SU-DHL-6 (cell line): ENCODE measurements at regions not wholly inside any gene's neighbourhood (a gene's known extent, or its start where the extent isn't known, plus 50 kb on each side); places are given as distances from the start of the nearest gene placed in this dataset.
A peak's percentile ranks its signal among the peaks of the same experiment; 100 is the strongest.

Experiments
- H2AFZ ChIP-seq: fragments of 200-600 bp; sonication (generic); 2 replicates; pipeline ENCODE4 v1.6.1; 2014; ENCODE audit warnings: low read depth, mild to moderate bottlenecking, moderate library complexity, mixed read lengths, antibody characterized with exemption, low read length; ENCODE audit not compliant: severe bottlenecking
- H3F3A ChIP-seq: fragments of 200-600 bp; shearing (Covaris generic); 2 replicates; pipeline ENCODE4 v1.6.0; 2016; ENCODE audit warnings: antibody characterized with exemption, mild to moderate bottlenecking; ENCODE audit not compliant: insufficient read depth
- H3K27ac ChIP-seq: fragments of 200-600 bp; sonication (generic); 2 replicates; pipeline ENCODE4 v1.5.1; 2016; ENCODE audit warnings: low read depth, mild to moderate bottlenecking, low read length, moderate library complexity, mixed read lengths
- H3K27me3 ChIP-seq: fragments of 200-600 bp; sonication (generic), shearing (Covaris generic); 2 replicates; pipeline ENCODE4 v1.6.0; 2014; ENCODE audit warnings: mild to moderate bottlenecking, low read length
- H3K36me3 ChIP-seq: fragments of 200-600 bp; sonication (generic); 2 replicates; pipeline ENCODE4 v1.6.1; 2014; ENCODE audit warnings: mild to moderate bottlenecking, low read length, mixed read lengths
- H3K4me2 ChIP-seq: fragments of 300-600, 200-600 bp; shearing (Covaris generic), sonication (generic); 2 replicates; pipeline ENCODE4 v1.6.0; 2014; ENCODE audit warnings: low read length, low read depth, mild to moderate bottlenecking; ENCODE audit not compliant: poor library complexity, severe bottlenecking
- H3K4me3 ChIP-seq: fragments of 200-600 bp; sonication (generic); 2 replicates; pipeline ENCODE4 v1.5.1; 2014; ENCODE audit warnings: antibody characterized with exemption, low read length, mild to moderate bottlenecking, mixed read lengths; ENCODE audit not compliant: insufficient read depth, poor library complexity, severe bottlenecking
- H3K79me2 ChIP-seq: fragments of 200-600 bp; sonication (generic); 2 replicates; pipeline ENCODE4 v1.6.1; 2014; ENCODE audit warnings: mild to moderate bottlenecking, low read length, moderate library complexity; ENCODE audit not compliant: insufficient read depth
- H3K9ac ChIP-seq: fragments of 200-600 bp; sonication (generic); 2 replicates; pipeline ENCODE4 v1.7.0; 2014; ENCODE audit warnings: mild to moderate bottlenecking, low read length
- H3K9me2 ChIP-seq: fragments of 200-600 bp; sonication (generic); replicated peaks from 2 replicates; pipeline ENCODE4 v1.6.1; 2014; ENCODE audit warnings: low read length; ENCODE audit not compliant: insufficient read depth
- H3K9me3 ChIP-seq: fragments of 200-600 bp; sonication (generic); 2 replicates; pipeline ENCODE4 v1.6.1; 2014; ENCODE audit warnings: low read length, mixed read lengths; ENCODE audit not compliant: insufficient read depth
- H4K20me1 ChIP-seq: fragments of 200-600 bp; sonication (generic); 2 replicates; pipeline ENCODE4 v1.6.1; 2014; ENCODE audit warnings: low read depth, mild to moderate bottlenecking, antibody characterized with exemption, low read length, moderate library complexity, mixed read lengths
- EZH2phosphoT487 ChIP-seq: fragments of 200-600 bp; sonication (generic), shearing (Covaris generic); conservative IDR thresholded peaks from 2 replicates; pipeline ENCODE4 v1.6.1; 2018; ENCODE audit warnings: mild to moderate bottlenecking, antibody characterized with exemption, low read length, moderate library complexity, mixed read lengths
- TF ChIP-seq, protein P1 (sequence below): fragments of 200-600 bp; sonication (generic); IDR thresholded peaks from one replicate; pipeline ENCODE4 v1.5.1; 2017; ENCODE audit warnings: antibody characterized with exemption, mild to moderate bottlenecking, low read length, moderate library complexity; ENCODE audit not compliant: insufficient read depth, poor library complexity, severe bottlenecking

DNA sequence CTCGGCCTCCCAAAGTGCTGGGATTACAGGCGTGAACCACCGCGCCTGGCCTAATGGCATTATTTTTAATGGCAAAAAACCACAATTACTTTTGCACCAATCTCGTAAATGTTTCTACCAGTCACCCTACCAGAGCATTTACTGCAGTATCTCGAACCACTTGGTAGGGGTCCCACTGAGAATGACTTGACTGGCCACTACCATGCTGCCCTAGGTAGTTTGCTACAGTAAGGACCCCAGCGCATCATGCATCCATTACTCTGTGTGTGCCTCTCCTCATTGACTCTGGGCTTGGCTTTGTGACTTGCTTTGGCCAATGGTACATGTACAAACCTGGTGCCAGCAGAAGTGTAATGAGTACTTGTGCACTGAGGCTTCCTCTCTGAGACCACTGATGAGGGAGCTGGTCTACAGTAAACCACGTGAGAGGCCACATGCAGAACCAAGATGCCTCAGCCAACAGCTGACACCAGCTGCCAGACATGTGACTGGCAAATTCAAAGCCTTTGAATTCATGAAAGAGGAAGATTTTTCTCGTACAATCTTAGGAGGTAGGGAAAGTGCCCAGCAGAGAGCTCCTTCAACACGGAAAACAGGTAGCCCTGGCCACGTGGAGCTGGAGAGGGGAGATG is 421.7 kb upstream of the C16orf82 start:
- no peaks in the 10 kb centered on the region for H3K79me2 ChIP-seq
- no peak overlapping the region for H3K4me3 ChIP-seq
- H3K4me2 ChIP-seq, result no peak overlapping the region
- peak overlapping the region; percentile 52 for H2AFZ ChIP-seq
- TF ChIP-seq, protein P1, sequence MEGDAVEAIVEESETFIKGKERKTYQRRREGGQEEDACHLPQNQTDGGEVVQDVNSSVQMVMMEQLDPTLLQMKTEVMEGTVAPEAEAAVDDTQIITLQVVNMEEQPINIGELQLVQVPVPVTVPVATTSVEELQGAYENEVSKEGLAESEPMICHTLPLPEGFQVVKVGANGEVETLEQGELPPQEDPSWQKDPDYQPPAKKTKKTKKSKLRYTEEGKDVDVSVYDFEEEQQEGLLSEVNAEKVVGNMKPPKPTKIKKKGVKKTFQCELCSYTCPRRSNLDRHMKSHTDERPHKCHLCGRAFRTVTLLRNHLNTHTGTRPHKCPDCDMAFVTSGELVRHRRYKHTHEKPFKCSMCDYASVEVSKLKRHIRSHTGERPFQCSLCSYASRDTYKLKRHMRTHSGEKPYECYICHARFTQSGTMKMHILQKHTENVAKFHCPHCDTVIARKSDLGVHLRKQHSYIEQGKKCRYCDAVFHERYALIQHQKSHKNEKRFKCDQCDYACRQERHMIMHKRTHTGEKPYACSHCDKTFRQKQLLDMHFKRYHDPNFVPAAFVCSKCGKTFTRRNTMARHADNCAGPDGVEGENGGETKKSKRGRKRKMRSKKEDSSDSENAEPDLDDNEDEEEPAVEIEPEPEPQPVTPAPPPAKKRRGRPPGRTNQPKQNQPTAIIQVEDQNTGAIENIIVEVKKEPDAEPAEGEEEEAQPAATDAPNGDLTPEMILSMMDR, result no peak
- TF ChIP-seq EZH2phosphoT487, result no peak
- no peaks in the 10 kb centered on the region for H3K9me2 ChIP-seq
- H3F3A ChIP-seq, result peaks cover 14% of the 10 kb centered on the region
- no peaks in the 10 kb centered on the region for H3K9me3 ChIP-seq
- no peak overlapping the region for H3K27ac ChIP-seq
- no peaks in the 10 kb centered on the region for H3K27me3 ChIP-seq
- no peak overlapping the region for H3K9ac ChIP-seq
- H3K36me3 ChIP-seq, result no peaks in the 10 kb centered on the region
- no peaks in the 10 kb centered on the region for H4K20me1 ChIP-seq

DNA sequence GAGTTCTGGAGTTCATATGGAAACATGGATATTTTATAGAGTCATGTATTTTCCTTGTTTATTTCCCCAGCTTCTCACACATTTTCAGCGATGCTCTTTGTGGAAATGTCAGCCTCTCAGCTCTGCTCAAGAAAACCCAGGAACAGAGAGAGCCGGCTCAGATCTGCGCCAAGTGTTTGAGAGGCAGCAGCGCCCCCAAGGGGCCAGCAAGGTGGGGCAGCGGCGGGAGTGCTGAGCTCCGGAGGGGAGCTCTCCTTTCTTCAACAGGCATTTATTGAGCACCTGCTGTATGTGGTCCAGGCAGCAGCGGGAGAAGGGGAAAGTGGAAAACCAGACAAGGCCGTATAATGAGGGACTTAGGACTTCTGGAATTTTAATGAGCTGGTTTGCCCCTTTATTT is 421.1 kb upstream of the C16orf82 start:
- Histone ChIP-seq H3K9ac (no peak overlapping the region), H3K27me3 (no peaks in the 10 kb centered on the region), H3K4me3 (no peak overlapping the region), H3F3A (peaks cover 14% of the 10 kb centered on the region), H3K36me3 (no peaks in the 10 kb centered on the region), H3K79me2 (no peaks in the 10 kb centered on the region), H3K9me3 (no peaks in the 10 kb centered on the region), H3K4me2 (no peak overlapping the region), H2AFZ (peak overlapping the region; percentile 52), H3K9me2 (no peaks in the 10 kb centered on the region), H4K20me1 (no peaks in the 10 kb centered on the region), H3K27ac (no peak overlapping the region)
- TF ChIP-seq EZH2phosphoT487, result no peak
- TF ChIP-seq, protein P1, result peak; percentile 67

DNA sequence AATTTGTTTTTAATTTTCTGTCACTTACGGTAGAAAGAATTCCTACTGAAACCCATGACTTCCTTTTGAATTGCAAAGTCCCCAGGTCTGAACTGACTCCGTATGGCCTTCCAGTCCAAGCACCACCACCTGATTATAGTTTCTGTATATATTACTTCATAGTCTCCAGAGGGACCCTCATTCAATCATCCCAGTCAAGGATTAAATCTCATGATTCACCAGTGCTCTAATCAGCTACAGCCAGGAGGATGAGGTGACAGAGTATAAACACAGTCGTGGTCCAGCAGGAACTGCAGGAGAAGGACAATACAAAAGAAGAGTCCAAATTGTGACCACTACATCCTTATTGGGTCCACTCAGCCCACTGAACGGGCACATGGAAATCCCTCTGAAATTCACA is 418.9 kb upstream of the C16orf82 start:
- Histone ChIP-seq H2AFZ (no peak overlapping the region), H3K27me3 (no peaks in the 10 kb centered on the region)

More for the DNA sequence above, 418.9 kb upstream of the C16orf82 start:
- no peaks in the 10 kb centered on the region for H3K9me2 ChIP-seq
- no peak overlapping the region for H3K27ac ChIP-seq
- H3K4me2 ChIP-seq, result no peak overlapping the region
- no peaks in the 10 kb centered on the region for H3K79me2 ChIP-seq
- H3K36me3 ChIP-seq, result no peaks in the 10 kb centered on the region
- H3F3A ChIP-seq, result peaks cover 15% of the 10 kb centered on the region
- TF ChIP-seq, protein P1, result no peak
- TF ChIP-seq EZH2phosphoT487, result no peak
- H4K20me1 ChIP-seq, result no peaks in the 10 kb centered on the region
- no peak overlapping the region for H3K4me3 ChIP-seq
- no peak overlapping the region for H3K9ac ChIP-seq
- no peaks in the 10 kb centered on the region for H3K9me3 ChIP-seq
